ENCODE measurements at regions not wholly inside any gene's neighbourhood (a gene's known extent, or its start where the extent isn't known, plus 50 kb on each side); places are given as distances from the start of the nearest gene placed in this dataset.
"Not testable (repeated sequence)": the region's sequence is repeated elsewhere in the genome, so short reads cannot be mapped to it uniquely, and the experiment has no call there.

- H3K27me3 ChIP-seq (ENCODE audit: insufficient read depth, low read depth), result no peaks in the 10 kb centered on the region
- no peaks in the 10 kb centered on the region for H4K20me1 ChIP-seq (ENCODE audit: insufficient read depth)
- ChIA-PET POLR2A (ENCODE audit: unreplicated experiment) (no interaction called here), CTCF (no interaction called here)
- H3K4me3 ChIP-seq, result no peak overlapping the region
- no peaks in the 10 kb centered on the region for H3K36me3 ChIP-seq (ENCODE audit: low read depth)
- no peak overlapping the region for H3K27ac ChIP-seq
- H3K4me2 ChIP-seq, result no peak overlapping the region
- no peak for TF ChIP-seq EZH2 (IDR thresholded peaks at IDR 0.05; ENCODE audit: low read depth)
- TF ChIP-seq CTCF (conservative IDR thresholded peaks at IDR 0.05), result no peak
- H3K9me2 ChIP-seq (ENCODE audit: insufficient read depth), result no peaks in the 10 kb centered on the region
- intact Hi-C loops (cut with micrococcal nuclease; ENCODE audit: unreplicated experiment), result no loop called here
- H3F3A ChIP-seq (ENCODE audit: insufficient read depth, low read depth), result no peaks in the 10 kb centered on the region
- no TSS peak for BruUV-seq (replicated peaks)
- no peak overlapping the region for H2AFZ ChIP-seq
- H3K9me3 ChIP-seq (ENCODE audit: insufficient read depth, low read depth), result no peaks in the 10 kb centered on the region; the same call in 1 of the 2 replicates
- no peaks in the 10 kb centered on the region for H3K79me2 ChIP-seq (ENCODE audit: low read depth)
- H3K4me1 ChIP-seq (replicated peaks; ENCODE audit: insufficient read depth), result no peaks in the 10 kb centered on the region
- no peak for DNase-seq
Measured at GRCh38 chr1:172851856-172852255, 193.0 kb downstream of the FASLG start.

- not testable (repeated sequence) for H3K4me2 ChIP-seq
Measured at GRCh38 chr1:172855983-172856382, 194.8 kb downstream of the TNFSF18 start.

GRCh38 chr1:172863031-172863430 lies 187.7 kb downstream of the TNFSF18 start:
- H3K4me1 ChIP-seq (replicated peaks; ENCODE audit: insufficient read depth), result peaks cover 11% of the 10 kb centered on the region
- H3K27ac ChIP-seq, result no peak overlapping the region
- ChIA-PET CTCF (no interaction called here), POLR2A (ENCODE audit: unreplicated experiment) (no interaction called here)
- DNase-seq, result no peak
- intact Hi-C loops (cut with micrococcal nuclease; ENCODE audit: unreplicated experiment), result no loop called here
- H3K36me3 ChIP-seq (ENCODE audit: low read depth), result no peaks in the 10 kb centered on the region
- no peaks in the 10 kb centered on the region for H3K27me3 ChIP-seq (ENCODE audit: insufficient read depth, low read depth)
- H3K9me2 ChIP-seq (ENCODE audit: insufficient read depth), result no peaks in the 10 kb centered on the region
- H3K9me3 ChIP-seq (ENCODE audit: insufficient read depth, low read depth), result peaks cover 9% of the 10 kb centered on the region
- no peak overlapping the region for H3K4me3 ChIP-seq
- H3K4me2 ChIP-seq, result no peak overlapping the region
- TF ChIP-seq CTCF (conservative IDR thresholded peaks at IDR 0.05) (no peak), EZH2 (IDR thresholded peaks at IDR 0.05; ENCODE audit: low read depth) (no peak)
- no peak overlapping the region for H2AFZ ChIP-seq
- BruUV-seq (replicated peaks), result no TSS peak
- H3F3A ChIP-seq (ENCODE audit: insufficient read depth, low read depth), result peaks cover 13% of the 10 kb centered on the region
- H4K20me1 ChIP-seq (ENCODE audit: insufficient read depth), result no peaks in the 10 kb centered on the region
- H3K79me2 ChIP-seq (ENCODE audit: low read depth), result no peaks in the 10 kb centered on the region

More at GRCh38 chr1:172855983-172856382, 194.8 kb downstream of the TNFSF18 start:
- peaks cover 11% of the 10 kb centered on the region for H3K4me1 ChIP-seq (replicated peaks; ENCODE audit: insufficient read depth)
- H3K79me2 ChIP-seq (ENCODE audit: low read depth); H4K20me1 ChIP-seq (ENCODE audit: insufficient read depth); H3K4me3 ChIP-seq; DNase-seq; H3K9me2 ChIP-seq (ENCODE audit: insufficient read depth); H2AFZ ChIP-seq; BruUV-seq (replicated peaks); H3K27ac ChIP-seq; CTCF ChIA-PET; H3K36me3 ChIP-seq (ENCODE audit: low read depth); intact Hi-C loops (cut with micrococcal nuclease; ENCODE audit: unreplicated experiment); POLR2A ChIA-PET (ENCODE audit: unreplicated experiment); H3K27me3 ChIP-seq (ENCODE audit: insufficient read depth, low read depth): not testable (repeated sequence)
- peaks cover 13% of the 10 kb centered on the region for H3K9me3 ChIP-seq (ENCODE audit: insufficient read depth, low read depth)
- H3F3A ChIP-seq (ENCODE audit: insufficient read depth, low read depth), result peaks cover 13% of the 10 kb centered on the region

- POLR2A ChIA-PET (ENCODE audit: unreplicated experiment), result no interaction called here
- no TSS peak for BruUV-seq (replicated peaks)
Measured at GRCh38 chr1:172867216-172867818, 183.4 kb downstream of the TNFSF18 start.

More at GRCh38 chr1:172867216-172867818, 183.4 kb downstream of the TNFSF18 start:
- Histone ChIP-seq H3F3A (ENCODE audit: insufficient read depth, low read depth) (peaks cover 4% of the 10 kb centered on the region), H4K20me1 (ENCODE audit: insufficient read depth) (no peaks in the 10 kb centered on the region), H3K4me3 (no peak overlapping the region), H3K27me3 (ENCODE audit: insufficient read depth, low read depth) (no peaks in the 10 kb centered on the region), H3K79me2 (ENCODE audit: low read depth) (no peaks in the 10 kb centered on the region), H2AFZ (no peak overlapping the region), H3K36me3 (ENCODE audit: low read depth) (no peaks in the 10 kb centered on the region), H3K4me1 (replicated peaks; ENCODE audit: insufficient read depth) (peaks cover 9% of the 10 kb centered on the region; the same call in 1 of the 2 replicates), H3K27ac (no peak overlapping the region), H3K4me2 (no peak overlapping the region), H3K9me3 (ENCODE audit: insufficient read depth, low read depth) (no peaks in the 10 kb centered on the region), H3K9me2 (ENCODE audit: insufficient read depth) (no peaks in the 10 kb centered on the region)
- CTCF ChIA-PET, result no interaction called here
- TF ChIP-seq EZH2 (IDR thresholded peaks at IDR 0.05; ENCODE audit: low read depth), result no peak
- TF ChIP-seq CTCF (conservative IDR thresholded peaks at IDR 0.05), result no peak
- intact Hi-C loops (cut with micrococcal nuclease; ENCODE audit: unreplicated experiment), result no loop called here
- DNase-seq, result no peak
